ENCODE measurements at regions not wholly inside any gene's neighbourhood (a gene's known extent, or its start where the extent isn't known, plus 50 kb on each side); places are given as distances from the start of the nearest gene placed in this dataset.
A peak's percentile ranks its signal among the peaks of the same experiment; 100 is the strongest.

DNA sequence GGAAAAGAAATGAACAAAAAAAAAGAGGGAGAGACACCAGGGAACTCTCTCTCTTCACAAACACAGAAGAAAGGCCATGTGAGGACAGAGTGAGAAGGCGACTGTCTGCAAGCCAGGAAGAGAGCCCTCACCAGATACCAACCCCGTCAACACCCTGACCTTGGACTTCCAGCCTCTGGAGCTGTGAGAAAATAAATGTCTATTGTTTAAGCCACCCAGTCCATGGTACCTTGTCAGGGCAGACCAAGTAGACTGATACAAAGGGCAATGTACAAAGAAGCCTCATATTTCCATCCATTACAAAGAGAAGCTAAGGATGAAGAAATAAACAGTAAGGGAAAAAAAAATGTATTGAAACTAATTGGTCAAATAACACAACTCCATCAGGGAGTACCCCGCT lies 146.6 kb downstream of the ZNF281 start (continued):
- TF ChIP-seq, protein P1, sequence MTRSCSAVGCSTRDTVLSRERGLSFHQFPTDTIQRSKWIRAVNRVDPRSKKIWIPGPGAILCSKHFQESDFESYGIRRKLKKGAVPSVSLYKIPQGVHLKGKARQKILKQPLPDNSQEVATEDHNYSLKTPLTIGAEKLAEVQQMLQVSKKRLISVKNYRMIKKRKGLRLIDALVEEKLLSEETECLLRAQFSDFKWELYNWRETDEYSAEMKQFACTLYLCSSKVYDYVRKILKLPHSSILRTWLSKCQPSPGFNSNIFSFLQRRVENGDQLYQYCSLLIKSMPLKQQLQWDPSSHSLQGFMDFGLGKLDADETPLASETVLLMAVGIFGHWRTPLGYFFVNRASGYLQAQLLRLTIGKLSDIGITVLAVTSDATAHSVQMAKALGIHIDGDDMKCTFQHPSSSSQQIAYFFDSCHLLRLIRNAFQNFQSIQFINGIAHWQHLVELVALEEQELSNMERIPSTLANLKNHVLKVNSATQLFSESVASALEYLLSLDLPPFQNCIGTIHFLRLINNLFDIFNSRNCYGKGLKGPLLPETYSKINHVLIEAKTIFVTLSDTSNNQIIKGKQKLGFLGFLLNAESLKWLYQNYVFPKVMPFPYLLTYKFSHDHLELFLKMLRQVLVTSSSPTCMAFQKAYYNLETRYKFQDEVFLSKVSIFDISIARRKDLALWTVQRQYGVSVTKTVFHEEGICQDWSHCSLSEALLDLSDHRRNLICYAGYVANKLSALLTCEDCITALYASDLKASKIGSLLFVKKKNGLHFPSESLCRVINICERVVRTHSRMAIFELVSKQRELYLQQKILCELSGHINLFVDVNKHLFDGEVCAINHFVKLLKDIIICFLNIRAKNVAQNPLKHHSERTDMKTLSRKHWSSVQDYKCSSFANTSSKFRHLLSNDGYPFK (CRISPR knock-in tag; IDR thresholded peaks at IDR 0.05; ENCODE audit: borderline replicate concordance): no peak
- peak; percentile 66; the same call in 1 of the 2 replicates for TF ChIP-seq ZNF788 (CRISPR knock-in tag; IDR thresholded peaks at IDR 0.05; ENCODE audit: borderline replicate concordance)
- TF ChIP-seq ZFP36L1 (CRISPR knock-in tag; IDR thresholded peaks at IDR 0.05): 0 out of 2 replicates have a peak, but pooled peaks have one; percentile 34
- TF ChIP-seq ZFP82 (CRISPR knock-in tag; IDR thresholded peaks at IDR 0.05; ENCODE audit: borderline replicate concordance): no peak
- TF ChIP-seq IRF2 (CRISPR knock-in tag; IDR thresholded peaks at IDR 0.05): peak; percentile 92
- no peak for TF ChIP-seq NCOA5 (CRISPR knock-in tag; IDR thresholded peaks at IDR 0.05)
- TF ChIP-seq NFIC (IDR thresholded peaks at IDR 0.05; ENCODE audit: low read length): 0 out of 2 replicates have a peak, but pooled peaks have one; percentile 77
- TF ChIP-seq, protein P2, sequence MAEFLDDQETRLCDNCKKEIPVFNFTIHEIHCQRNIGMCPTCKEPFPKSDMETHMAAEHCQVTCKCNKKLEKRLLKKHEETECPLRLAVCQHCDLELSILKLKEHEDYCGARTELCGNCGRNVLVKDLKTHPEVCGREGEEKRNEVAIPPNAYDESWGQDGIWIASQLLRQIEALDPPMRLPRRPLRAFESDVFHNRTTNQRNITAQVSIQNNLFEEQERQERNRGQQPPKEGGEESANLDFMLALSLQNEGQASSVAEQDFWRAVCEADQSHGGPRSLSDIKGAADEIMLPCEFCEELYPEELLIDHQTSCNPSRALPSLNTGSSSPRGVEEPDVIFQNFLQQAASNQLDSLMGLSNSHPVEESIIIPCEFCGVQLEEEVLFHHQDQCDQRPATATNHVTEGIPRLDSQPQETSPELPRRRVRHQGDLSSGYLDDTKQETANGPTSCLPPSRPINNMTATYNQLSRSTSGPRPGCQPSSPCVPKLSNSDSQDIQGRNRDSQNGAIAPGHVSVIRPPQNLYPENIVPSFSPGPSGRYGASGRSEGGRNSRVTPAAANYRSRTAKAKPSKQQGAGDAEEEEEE (CRISPR knock-in tag; IDR thresholded peaks at IDR 0.05; ENCODE audit: borderline replicate concordance): no peak
- TF ChIP-seq FOSL2 (CRISPR knock-in tag; IDR thresholded peaks at IDR 0.05): peak; percentile 65
- peak; percentile 78 for TF ChIP-seq MIXL1 (CRISPR knock-in tag; IDR thresholded peaks at IDR 0.05)
- TF ChIP-seq ZNF879 (CRISPR knock-in tag; IDR thresholded peaks at IDR 0.05): no peak
- 0 out of 2 replicates have a peak, but pooled peaks have one; percentile 20 for TF ChIP-seq ATF1 (CRISPR knock-in tag; IDR thresholded peaks at IDR 0.05)
- TF ChIP-seq FOXK2 (IDR thresholded peaks at IDR 0.05): no peak
- peak; percentile 43; the same call in 1 of the 2 replicates for TF ChIP-seq TBX3 (IDR thresholded peaks at IDR 0.05; ENCODE audit: borderline replicate concordance)
- no peak for TF ChIP-seq TOPORS (CRISPR knock-in tag; IDR thresholded peaks at IDR 0.05)
- TF ChIP-seq ZBTB33 (CRISPR knock-in tag; IDR thresholded peaks at IDR 0.05): peak; percentile 12; the same call in 1 of the 2 replicates
- TF ChIP-seq ZMYM4 (CRISPR knock-in tag; IDR thresholded peaks at IDR 0.05): peak; percentile 66
- 0 out of 2 replicates have a peak, but pooled peaks have one; percentile 44 for TF ChIP-seq ZBTB34 (CRISPR knock-in tag; IDR thresholded peaks at IDR 0.05)
- TF ChIP-seq ERF (CRISPR knock-in tag; IDR thresholded peaks at IDR 0.05): peak; percentile 82
- no peak for TF ChIP-seq ZNF773 (CRISPR knock-in tag; IDR thresholded peaks at IDR 0.05; ENCODE audit: borderline replicate concordance)
- TF ChIP-seq ZIK1 (CRISPR knock-in tag; IDR thresholded peaks at IDR 0.05; ENCODE audit: borderline replicate concordance, low read depth): no peak
- TF ChIP-seq EED (CRISPR knock-in tag; IDR thresholded peaks at IDR 0.05): no peak
- TF ChIP-seq, protein P3, sequence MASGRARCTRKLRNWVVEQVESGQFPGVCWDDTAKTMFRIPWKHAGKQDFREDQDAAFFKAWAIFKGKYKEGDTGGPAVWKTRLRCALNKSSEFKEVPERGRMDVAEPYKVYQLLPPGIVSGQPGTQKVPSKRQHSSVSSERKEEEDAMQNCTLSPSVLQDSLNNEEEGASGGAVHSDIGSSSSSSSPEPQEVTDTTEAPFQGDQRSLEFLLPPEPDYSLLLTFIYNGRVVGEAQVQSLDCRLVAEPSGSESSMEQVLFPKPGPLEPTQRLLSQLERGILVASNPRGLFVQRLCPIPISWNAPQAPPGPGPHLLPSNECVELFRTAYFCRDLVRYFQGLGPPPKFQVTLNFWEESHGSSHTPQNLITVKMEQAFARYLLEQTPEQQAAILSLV (CRISPR knock-in tag; IDR thresholded peaks at IDR 0.05; ENCODE audit: borderline replicate concordance): peak; percentile 29; the same call in 1 of the 2 replicates
- TF ChIP-seq ZKSCAN8 (CRISPR knock-in tag; IDR thresholded peaks at IDR 0.05; ENCODE audit: borderline replicate concordance): peak; percentile 68

Data from HepG2 (cell line).